Cardiac fibroblast (primary cell): ENCODE measurements at regions not wholly inside any gene's neighbourhood (a gene's known extent, or its start where the extent isn't known, plus 50 kb on each side); places are given as distances from the start of the nearest gene placed in this dataset.

Experiments
- DNase-seq, 2 donors: peaks; one replicate each; pipeline versions ENCODE4 v3.0.0 to v3.0.0-alpha.2; 2010; ENCODE audit warnings: low read depth in 2 of 2
- H3K4me3 ChIP-seq, 2 donors: replicated peaks in 1 of 2; 1 replicate in 1 of 2; 2 replicates in 1 of 2; pipeline ENCODE4 v1.5.1; 2011; ENCODE audit warnings: low read depth in 2 of 2, low read length in 2 of 2, mild to moderate bottlenecking in 2 of 2, moderate library complexity in 1 of 2
- CTCF ChIP-seq: IDR thresholded peaks from one replicate; pipeline ENCODE4 v1.5.1; 2011; ENCODE audit warnings: low read depth, mild to moderate bottlenecking, low read length, inconsistent platforms

- no peak for DNase-seq
- H3K4me3 ChIP-seq, result no peak overlapping the region
- no peak for TF ChIP-seq CTCF
Observed at GRCh38 chr5:165202519-165202910, 1697.1 kb downstream of the MAT2B start.

GRCh38 chr5:165209101-165209727 lies 1703.8 kb downstream of the MAT2B start:
- H3K4me3 ChIP-seq, result no peak overlapping the region
- DNase-seq, result peak; percentile 39 to 49
- peak; percentile 62 for TF ChIP-seq CTCF

GRCh38 chr5:165224366-165225045 lies 1719.1 kb downstream of the MAT2B start:
- H3K4me3 ChIP-seq, result no peak overlapping the region
- TF ChIP-seq CTCF, result no peak
- DNase-seq, result no peak

GRCh38 chr5:165227515-165227914 lies 1722.1 kb downstream of the MAT2B start:
- H3K4me3 ChIP-seq, result no peak overlapping the region
- peak in 1 of 2 donors; percentile 2 for DNase-seq
- no peak for TF ChIP-seq CTCF

- H3K4me3 ChIP-seq, result no peak overlapping the region
- no peak for DNase-seq
- TF ChIP-seq CTCF, result no peak
Observed at GRCh38 chr5:165228184-165228583, 1722.8 kb downstream of the MAT2B start.

- DNase-seq, result no peak
- H3K4me3 ChIP-seq, result no peak overlapping the region
- TF ChIP-seq CTCF, result no peak
Observed at GRCh38 chr5:165231821-165232508, 1726.5 kb downstream of the MAT2B start.
